ENCODE measurements at regions not wholly inside any gene's neighbourhood (a gene's known extent, or its start where the extent isn't known, plus 50 kb on each side); places are given as distances from the start of the nearest gene placed in this dataset.

DNA sequence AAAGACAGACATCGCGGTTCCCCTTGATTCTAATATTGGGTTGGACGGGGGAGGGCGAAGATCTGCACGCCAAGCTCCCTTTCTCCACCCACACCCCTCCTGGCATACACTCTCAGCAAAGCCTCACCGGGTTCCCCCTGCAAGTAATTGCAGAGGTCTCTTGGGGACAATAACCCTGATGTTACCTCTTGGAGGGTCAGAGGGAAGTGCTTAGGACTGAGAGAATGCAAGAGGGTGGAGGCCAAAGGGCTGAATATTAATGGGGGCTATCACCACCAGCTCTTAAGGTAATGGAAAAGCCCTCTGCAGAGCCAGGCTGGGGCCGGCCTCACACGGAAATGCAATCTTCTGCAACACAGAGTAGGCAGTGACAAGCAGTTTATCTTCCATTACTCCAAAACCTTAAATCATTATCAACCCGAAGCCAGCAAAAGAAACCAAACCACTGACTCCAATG, 344.1 kb upstream of the GATB start:
- TF ChIP-seq, protein P1, sequence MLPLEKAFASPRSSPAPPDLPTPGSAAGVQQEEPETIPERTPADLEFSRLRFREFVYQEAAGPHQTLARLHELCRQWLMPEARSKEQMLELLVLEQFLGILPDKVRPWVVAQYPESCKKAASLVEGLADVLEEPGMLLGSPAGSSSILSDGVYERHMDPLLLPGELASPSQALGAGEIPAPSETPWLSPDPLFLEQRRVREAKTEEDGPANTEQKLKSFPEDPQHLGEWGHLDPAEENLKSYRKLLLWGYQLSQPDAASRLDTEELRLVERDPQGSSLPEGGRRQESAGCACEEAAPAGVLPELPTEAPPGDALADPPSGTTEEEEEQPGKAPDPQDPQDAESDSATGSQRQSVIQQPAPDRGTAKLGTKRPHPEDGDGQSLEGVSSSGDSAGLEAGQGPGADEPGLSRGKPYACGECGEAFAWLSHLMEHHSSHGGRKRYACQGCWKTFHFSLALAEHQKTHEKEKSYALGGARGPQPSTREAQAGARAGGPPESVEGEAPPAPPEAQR (tag by site-specific recombination; IDR thresholded peaks at IDR 0.05): no peak
- TF ChIP-seq ZNF16 (tag by site-specific recombination; IDR thresholded peaks at IDR 0.05; ENCODE audit: low read depth) (no peak), ZNF560 (tag by site-specific recombination; IDR thresholded peaks at IDR 0.05; ENCODE audit: borderline replicate concordance) (no peak), ZNF624 (tag by site-specific recombination; IDR thresholded peaks at IDR 0.05) (no peak)
- TF ChIP-seq, protein P2, sequence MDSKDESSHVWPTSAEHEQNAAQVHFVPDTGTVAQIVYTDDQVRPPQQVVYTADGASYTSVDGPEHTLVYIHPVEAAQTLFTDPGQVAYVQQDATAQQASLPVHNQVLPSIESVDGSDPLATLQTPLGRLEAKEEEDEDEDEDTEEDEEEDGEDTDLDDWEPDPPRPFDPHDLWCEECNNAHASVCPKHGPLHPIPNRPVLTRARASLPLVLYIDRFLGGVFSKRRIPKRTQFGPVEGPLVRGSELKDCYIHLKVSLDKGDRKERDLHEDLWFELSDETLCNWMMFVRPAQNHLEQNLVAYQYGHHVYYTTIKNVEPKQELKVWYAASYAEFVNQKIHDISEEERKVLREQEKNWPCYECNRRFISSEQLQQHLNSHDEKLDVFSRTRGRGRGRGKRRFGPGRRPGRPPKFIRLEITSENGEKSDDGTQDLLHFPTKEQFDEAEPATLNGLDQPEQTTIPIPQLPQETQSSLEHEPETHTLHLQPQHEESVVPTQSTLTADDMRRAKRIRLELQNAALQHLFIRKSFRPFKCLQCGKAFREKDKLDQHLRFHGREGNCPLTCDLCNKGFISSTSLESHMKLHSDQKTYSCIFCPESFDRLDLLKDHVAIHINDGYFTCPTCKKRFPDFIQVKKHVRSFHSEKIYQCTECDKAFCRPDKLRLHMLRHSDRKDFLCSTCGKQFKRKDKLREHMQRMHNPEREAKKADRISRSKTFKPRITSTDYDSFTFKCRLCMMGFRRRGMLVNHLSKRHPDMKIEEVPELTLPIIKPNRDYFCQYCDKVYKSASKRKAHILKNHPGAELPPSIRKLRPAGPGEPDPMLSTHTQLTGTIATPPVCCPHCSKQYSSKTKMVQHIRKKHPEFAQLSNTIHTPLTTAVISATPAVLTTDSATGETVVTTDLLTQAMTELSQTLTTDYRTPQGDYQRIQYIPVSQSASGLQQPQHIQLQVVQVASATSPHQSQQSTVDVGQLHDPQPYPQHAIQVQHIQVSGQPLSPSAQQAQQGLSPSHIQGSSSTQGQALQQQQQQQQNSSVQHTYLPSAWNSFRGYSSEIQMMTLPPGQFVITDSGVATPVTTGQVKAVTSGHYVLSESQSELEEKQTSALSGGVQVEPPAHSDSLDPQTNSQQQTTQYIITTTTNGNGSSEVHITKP (tag by site-specific recombination; IDR thresholded peaks at IDR 0.05): no peak
- TF ChIP-seq, protein P3, sequence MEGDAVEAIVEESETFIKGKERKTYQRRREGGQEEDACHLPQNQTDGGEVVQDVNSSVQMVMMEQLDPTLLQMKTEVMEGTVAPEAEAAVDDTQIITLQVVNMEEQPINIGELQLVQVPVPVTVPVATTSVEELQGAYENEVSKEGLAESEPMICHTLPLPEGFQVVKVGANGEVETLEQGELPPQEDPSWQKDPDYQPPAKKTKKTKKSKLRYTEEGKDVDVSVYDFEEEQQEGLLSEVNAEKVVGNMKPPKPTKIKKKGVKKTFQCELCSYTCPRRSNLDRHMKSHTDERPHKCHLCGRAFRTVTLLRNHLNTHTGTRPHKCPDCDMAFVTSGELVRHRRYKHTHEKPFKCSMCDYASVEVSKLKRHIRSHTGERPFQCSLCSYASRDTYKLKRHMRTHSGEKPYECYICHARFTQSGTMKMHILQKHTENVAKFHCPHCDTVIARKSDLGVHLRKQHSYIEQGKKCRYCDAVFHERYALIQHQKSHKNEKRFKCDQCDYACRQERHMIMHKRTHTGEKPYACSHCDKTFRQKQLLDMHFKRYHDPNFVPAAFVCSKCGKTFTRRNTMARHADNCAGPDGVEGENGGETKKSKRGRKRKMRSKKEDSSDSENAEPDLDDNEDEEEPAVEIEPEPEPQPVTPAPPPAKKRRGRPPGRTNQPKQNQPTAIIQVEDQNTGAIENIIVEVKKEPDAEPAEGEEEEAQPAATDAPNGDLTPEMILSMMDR (tag by site-specific recombination; IDR thresholded peaks at IDR 0.05): no peak
- TF ChIP-seq, protein P4, sequence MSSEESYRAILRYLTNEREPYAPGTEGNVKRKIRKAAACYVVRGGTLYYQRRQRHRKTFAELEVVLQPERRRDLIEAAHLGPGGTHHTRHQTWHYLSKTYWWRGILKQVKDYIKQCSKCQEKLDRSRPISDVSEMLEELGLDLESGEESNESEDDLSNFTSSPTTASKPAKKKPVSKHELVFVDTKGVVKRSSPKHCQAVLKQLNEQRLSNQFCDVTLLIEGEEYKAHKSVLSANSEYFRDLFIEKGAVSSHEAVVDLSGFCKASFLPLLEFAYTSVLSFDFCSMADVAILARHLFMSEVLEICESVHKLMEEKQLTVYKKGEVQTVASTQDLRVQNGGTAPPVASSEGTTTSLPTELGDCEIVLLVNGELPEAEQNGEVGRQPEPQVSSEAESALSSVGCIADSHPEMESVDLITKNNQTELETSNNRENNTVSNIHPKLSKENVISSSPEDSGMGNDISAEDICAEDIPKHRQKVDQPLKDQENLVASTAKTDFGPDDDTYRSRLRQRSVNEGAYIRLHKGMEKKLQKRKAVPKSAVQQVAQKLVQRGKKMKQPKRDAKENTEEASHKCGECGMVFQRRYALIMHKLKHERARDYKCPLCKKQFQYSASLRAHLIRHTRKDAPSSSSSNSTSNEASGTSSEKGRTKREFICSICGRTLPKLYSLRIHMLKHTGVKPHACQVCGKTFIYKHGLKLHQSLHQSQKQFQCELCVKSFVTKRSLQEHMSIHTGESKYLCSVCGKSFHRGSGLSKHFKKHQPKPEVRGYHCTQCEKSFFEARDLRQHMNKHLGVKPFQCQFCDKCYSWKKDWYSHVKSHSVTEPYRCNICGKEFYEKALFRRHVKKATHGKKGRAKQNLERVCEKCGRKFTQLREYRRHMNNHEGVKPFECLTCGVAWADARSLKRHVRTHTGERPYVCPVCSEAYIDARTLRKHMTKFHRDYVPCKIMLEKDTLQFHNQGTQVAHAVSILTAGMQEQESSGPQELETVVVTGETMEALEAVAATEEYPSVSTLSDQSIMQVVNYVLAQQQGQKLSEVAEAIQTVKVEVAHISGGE (tag by site-specific recombination; conservative IDR thresholded peaks at IDR 0.05; ENCODE audit: low read depth): no peak
